ENCODE measurements at regions not wholly inside any gene's neighbourhood (a gene's known extent, or its start where the extent isn't known, plus 50 kb on each side); places are given as distances from the start of the nearest gene placed in this dataset.

- TF ChIP-seq CTCF (conservative IDR thresholded peaks at IDR 0.05; ENCODE audit: low read length) (no peak), EZH2phosphoT487 (IDR thresholded peaks at IDR 0.05; ENCODE audit: borderline replicate concordance) (no peak)
Observed at GRCh38 chr10:83274088-83274487, 865.2 kb upstream of the GHITM start.

All from Loucy (cell line).